ENCODE measurements at regions not wholly inside any gene's neighbourhood (a gene's known extent, or its start where the extent isn't known, plus 50 kb on each side); places are given as distances from the start of the nearest gene placed in this dataset.

DNA sequence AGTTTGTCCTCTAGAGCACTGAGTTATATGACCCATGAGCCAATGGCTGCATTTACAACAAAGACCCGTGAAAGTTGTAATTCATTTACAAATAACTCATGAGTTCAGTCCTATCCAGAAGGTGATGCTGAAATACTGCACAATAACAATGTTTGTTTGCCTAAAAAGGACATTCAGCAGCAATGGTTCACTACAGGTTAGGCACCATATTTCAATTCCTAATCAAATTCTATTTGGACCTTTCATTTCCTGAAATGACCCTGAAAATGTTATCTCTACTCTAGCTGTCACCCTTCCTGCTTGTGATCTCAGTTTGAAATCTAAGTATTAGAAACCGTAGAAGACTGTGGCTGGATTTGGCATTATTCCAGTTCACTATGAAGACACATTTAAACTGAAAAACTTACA, 191.2 kb upstream of the SAMSN1 start:
- DNase-seq (no peak), ATAC-seq (no peak)
- no peak overlapping the region for H3K4me3 ChIP-seq
- TF ChIP-seq, protein P1, sequence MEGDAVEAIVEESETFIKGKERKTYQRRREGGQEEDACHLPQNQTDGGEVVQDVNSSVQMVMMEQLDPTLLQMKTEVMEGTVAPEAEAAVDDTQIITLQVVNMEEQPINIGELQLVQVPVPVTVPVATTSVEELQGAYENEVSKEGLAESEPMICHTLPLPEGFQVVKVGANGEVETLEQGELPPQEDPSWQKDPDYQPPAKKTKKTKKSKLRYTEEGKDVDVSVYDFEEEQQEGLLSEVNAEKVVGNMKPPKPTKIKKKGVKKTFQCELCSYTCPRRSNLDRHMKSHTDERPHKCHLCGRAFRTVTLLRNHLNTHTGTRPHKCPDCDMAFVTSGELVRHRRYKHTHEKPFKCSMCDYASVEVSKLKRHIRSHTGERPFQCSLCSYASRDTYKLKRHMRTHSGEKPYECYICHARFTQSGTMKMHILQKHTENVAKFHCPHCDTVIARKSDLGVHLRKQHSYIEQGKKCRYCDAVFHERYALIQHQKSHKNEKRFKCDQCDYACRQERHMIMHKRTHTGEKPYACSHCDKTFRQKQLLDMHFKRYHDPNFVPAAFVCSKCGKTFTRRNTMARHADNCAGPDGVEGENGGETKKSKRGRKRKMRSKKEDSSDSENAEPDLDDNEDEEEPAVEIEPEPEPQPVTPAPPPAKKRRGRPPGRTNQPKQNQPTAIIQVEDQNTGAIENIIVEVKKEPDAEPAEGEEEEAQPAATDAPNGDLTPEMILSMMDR (IDR thresholded peaks at IDR 0.05), result no peak
- intact Hi-C loops (cut with DNase I), result no loop called here
- no peaks in the 10 kb centered on the region for H3K27me3 ChIP-seq
- peaks cover 4 to 7% of the 10 kb centered on the region in 2 donors for H3K4me1 ChIP-seq
- no peaks in the 10 kb centered on the region for H3K36me3 ChIP-seq
- no peak overlapping the region for H3K27ac ChIP-seq
- H3K9me3 ChIP-seq, result no peaks in the 10 kb centered on the region

DNA sequence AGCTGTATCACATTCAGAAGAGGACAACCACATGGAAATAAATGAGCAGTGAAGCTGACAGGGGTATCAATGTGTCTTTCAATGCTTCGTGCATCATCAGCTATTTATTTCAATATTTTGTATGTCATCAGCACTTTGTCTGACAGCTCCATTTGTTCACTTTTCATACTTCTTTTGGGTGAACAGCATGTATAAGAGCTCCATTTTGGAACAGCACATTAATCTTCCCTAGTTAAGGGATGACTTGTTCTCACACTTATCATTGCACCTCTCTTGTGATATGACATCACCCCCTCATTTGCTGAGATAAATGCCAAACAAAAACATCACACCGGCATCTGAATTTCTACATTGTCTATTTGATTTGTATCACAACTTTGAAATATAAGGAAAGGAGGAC, 190.6 kb upstream of the SAMSN1 start:
- Histone ChIP-seq H3K27me3 (no peaks in the 10 kb centered on the region), H3K27ac (no peak overlapping the region), H3K4me1 (peaks cover 4 to 7% of the 10 kb centered on the region in 2 donors), H3K4me3 (no peak overlapping the region), H3K36me3 (no peaks in the 10 kb centered on the region), H3K9me3 (no peaks in the 10 kb centered on the region)
- intact Hi-C loops (cut with DNase I), result no loop called here
- TF ChIP-seq, protein P1 (IDR thresholded peaks at IDR 0.05), result no peak
- DNase-seq, result no peak
- ATAC-seq, result no peak

DNA sequence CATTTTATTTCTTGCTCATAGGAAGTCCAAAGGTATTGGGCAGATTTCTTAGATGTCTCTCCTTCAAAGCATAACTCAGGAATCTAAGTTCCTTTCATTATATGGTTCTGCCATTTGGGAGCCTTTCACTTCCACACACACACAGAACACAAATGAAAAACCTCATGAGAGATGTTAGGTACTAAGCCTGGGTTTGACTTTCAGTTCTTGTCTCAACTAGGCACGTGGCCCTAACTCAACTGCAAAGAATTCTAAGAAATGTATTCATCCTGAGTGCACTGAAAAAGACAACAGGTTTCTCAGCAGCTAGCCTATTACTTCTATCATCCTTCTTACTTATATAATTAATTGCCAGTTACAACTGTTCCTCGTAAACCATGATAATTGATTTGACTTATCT, 190.0 kb upstream of the SAMSN1 start:
- DNase-seq, result no peak
- intact Hi-C loops (cut with DNase I), result no loop called here
- H3K4me1 ChIP-seq, result peaks cover 4 to 7% of the 10 kb centered on the region in 2 donors
- no peaks in the 10 kb centered on the region for H3K9me3 ChIP-seq
- no peaks in the 10 kb centered on the region for H3K27me3 ChIP-seq
- no peak overlapping the region for H3K27ac ChIP-seq
- no peak for ATAC-seq
- no peaks in the 10 kb centered on the region for H3K36me3 ChIP-seq
- no peak overlapping the region for H3K4me3 ChIP-seq
- TF ChIP-seq, protein P1 (IDR thresholded peaks at IDR 0.05), result no peak

DNA sequence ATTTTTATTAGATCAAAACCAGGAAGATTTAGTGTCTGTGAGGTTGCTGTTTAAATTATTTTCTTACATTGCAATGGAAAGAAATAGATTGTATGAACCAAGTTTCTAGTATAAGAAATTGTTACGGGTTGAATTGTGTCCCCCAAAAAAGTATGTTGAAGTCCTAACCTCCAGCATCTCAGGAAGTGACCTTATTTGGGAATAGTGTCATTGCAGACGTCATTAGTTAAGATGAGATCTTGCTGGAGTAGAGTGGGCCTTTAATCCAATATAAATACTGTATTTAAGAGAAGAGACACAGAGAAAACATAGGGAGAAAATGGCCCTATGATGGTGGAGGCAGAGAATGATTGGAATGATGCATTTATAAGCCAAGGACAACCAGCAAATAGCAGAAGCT, 188.7 kb upstream of the SAMSN1 start:
- Histone ChIP-seq H3K9me3 (no peaks in the 10 kb centered on the region), H3K27me3 (no peaks in the 10 kb centered on the region), H3K36me3 (no peaks in the 10 kb centered on the region), H3K27ac (no peak overlapping the region), H3K4me1 (peaks cover 4 to 7% of the 10 kb centered on the region in 2 donors), H3K4me3 (no peak overlapping the region)
- intact Hi-C loops (cut with DNase I), result no loop called here
- TF ChIP-seq, protein P1 (IDR thresholded peaks at IDR 0.05), result no peak
- no peak for ATAC-seq
- no peak for DNase-seq

DNA sequence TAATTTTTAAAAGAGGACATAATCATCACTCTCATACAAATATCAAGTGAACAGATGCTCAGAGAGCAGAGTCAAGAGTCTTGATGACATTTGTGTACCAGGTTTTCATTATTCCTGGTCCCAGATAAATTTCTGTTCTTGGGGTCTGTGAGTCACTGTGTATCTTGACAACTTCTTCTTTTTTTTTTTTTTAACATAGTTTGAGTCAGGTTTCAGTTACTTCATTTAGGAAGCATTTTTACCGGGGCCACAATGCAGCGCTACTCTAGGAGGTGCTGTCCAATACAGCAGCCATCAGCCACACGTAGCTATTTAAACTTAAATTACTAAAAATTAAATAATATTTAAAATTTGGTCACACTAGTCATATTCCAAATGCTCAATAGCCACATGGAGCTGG, 188.1 kb upstream of the SAMSN1 start:
- peaks cover 4 to 7% of the 10 kb centered on the region in 2 donors for H3K4me1 ChIP-seq
- no peak overlapping the region for H3K27ac ChIP-seq
- no peaks in the 10 kb centered on the region for H3K27me3 ChIP-seq
- intact Hi-C loops (cut with DNase I), result no loop called here
- no peak overlapping the region for H3K4me3 ChIP-seq
- no peaks in the 10 kb centered on the region for H3K9me3 ChIP-seq
- ATAC-seq (no peak), DNase-seq (no peak)
- no peaks in the 10 kb centered on the region for H3K36me3 ChIP-seq
- TF ChIP-seq, protein P1 (IDR thresholded peaks at IDR 0.05), result no peak
